HG02678 (cell line): ENCODE measurements at regions not wholly inside any gene's neighbourhood (a gene's known extent, or its start where the extent isn't known, plus 50 kb on each side); places are given as distances from the start of the nearest gene placed in this dataset.
"Not testable (repeated sequence)": the region's sequence is repeated elsewhere in the genome, so short reads cannot be mapped to it uniquely, and the experiment has no call there.

Experiments used
- ATAC-seq: cut with Tn5 transposase; IDR thresholded peaks from one replicate; pipeline ENCODE4 v1.9.1; 2021; ENCODE audit warnings: mild to moderate bottlenecking, moderate library complexity; ENCODE audit not compliant: unreplicated experiment

DNA sequence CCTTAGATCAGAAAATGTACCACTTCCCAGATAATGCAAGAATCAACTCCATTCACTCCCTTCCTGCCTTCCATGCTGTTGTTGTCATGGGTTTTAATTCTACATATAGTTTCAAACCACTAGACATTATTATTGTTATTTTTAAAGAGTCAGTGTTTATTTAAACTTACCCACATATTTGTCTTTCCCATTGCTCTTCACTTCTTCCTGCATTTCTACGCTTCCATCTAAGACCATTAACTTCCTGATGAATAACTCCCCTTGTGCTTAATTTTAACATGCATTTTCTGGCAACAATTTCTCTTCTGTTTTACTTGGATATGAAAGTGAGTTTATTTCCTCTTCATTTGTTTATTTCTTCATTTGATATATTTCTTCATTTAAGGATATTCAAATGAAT lies 127.1 kb upstream of the FHIT start:
- no peak for ATAC-seq

DNA sequence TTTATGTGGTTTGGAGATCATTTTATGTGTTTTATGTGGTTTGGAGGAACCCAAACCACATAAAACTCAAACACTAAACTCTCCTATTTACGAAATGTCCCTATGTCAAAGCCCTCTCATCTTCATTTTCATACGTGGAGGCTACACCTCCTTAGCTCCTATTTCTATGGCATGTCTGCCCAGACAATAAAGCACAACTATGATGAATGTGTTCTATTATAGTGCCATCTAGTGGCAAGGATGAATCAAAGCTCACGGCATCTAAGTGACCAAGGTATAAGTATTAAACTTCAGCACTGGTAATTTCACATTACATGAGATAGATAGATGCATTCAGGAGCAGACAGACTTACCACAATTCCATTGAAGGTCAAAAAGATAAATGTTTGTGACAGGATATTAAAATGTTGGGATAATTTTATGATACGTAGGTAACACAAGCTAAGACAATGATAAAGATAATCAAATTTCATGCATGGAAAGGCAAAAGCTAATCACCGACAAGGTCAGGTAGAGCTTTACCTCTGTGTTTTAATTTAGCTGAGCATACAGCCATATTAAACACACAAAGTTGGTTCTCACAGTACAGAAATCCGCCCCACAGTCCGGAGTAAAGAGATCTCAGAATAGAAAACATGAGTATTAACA lies 130.6 kb upstream of the FHIT start:
- ATAC-seq, result peak; percentile 93

DNA sequence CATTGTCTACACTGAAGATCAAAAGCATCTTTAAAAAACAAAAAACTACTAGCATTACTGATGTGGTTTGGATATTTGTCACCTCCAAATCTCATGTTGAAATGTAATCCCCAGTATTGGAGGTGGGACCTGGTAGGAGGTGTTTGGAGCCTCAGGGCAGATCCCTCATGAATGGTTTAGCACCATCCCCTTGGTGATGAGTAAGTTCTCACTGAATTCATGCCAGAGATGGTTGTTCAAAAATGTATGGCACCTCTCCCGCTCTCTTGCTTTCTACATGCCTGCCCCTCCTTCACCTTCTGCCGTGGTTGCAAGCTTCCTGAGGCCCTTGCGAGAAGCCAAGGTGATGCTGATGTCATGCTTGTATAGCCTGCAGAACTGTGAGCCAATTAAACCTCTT lies 136.6 kb upstream of the FHIT start:
- ATAC-seq, result no peak

DNA sequence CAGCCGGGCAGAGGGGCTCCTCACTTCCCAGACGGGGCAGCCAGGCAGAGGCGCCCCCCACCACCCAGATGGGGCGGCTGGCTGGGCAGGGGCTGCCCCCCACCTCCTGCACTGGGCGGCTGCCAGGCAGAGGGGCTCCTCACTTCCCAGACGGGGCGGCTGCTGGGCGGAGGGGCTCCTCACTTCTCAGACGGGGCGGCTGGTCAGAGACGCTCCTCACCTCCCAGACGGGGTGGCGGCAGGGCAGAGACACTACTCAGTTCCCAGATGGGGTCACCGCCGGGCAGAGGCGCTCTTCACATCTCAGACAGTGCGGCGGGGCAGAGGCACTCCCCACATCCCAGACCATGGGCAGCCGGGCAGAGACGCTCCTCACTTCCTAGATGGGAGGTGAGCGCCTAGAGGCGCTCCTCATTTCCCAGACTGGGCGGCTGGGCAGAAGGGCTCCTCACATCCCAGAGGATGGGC lies 142.3 kb upstream of the FHIT start:
- not testable (repeated sequence) for ATAC-seq

DNA sequence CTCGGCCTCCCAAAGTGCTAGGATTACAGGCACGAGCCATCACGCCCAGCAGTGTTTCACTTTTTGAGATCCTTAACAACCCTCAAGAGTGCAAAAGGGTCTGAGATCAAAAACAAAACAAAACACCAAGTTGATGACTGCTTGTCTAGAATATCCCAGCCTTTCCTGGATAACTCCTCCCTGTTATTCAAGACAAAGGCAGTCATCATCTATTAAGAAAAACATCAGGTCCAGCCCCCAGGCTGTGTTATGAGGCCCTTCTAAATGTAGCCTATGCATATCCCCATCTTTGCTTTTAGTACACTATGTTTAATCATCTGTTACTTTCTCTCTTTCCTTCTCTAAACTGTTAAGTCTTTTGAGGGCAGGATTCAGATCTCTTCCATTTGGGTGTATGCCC lies 150.1 kb upstream of the FHIT start:
- ATAC-seq, result no peak

DNA sequence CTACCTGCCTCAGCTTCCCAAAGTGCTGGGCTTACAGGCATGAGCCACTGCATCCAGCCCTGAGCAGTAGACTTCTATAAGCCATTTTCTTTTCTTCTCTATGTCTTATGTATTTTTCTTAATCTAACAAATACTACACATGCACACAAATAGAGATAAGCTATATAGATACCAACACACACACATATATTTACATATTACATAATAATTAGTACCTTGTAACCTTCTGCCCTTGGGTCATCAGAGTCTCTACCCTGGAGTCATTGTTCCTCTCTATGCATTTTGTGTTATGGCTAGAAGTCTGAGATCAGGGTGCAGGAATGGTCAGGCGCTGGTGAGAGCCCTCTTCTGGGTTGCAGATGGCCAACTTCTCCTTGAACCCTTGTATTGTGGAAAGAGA lies 154.0 kb upstream of the PTPRG start:
- no peak for ATAC-seq

DNA sequence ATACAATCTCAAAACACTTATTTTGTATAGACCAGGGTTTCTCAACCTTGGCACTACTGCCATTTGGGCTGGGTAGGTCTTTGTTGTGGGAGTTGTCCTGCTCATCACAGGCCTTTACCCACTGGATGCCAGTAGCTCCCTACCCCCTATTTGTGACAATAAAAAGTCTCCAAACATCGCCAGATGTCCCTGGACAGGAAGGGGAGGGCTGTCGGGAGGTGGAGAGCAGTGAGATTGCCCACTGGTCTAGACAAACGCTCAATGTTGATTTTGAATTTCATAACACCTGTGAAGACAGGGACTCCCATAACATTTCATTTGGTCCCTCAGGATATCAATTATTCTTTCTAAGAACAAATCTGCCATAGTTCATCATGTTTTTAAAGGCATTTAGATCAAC lies 151.7 kb upstream of the PTPRG start:
- no peak for ATAC-seq

DNA sequence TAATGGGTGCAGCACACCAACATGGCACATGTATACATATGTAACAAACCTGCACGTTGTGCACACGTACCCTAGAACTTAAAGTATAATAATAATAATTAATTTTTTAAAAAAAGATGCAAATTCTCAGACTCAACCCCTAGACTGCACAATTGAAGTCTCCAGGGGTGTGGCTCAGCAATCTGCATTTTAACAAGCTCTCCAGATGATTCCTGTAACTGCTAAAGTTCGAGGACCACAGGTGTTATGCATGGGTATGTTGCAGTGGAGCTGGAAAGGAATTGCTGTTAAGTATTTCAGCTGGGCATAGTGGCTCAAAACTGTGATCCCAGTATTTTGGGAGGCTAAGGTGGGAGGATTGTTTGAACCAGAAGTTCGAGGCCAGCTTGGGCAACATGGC lies 151.0 kb upstream of the PTPRG start:
- not testable (repeated sequence) for ATAC-seq

DNA sequence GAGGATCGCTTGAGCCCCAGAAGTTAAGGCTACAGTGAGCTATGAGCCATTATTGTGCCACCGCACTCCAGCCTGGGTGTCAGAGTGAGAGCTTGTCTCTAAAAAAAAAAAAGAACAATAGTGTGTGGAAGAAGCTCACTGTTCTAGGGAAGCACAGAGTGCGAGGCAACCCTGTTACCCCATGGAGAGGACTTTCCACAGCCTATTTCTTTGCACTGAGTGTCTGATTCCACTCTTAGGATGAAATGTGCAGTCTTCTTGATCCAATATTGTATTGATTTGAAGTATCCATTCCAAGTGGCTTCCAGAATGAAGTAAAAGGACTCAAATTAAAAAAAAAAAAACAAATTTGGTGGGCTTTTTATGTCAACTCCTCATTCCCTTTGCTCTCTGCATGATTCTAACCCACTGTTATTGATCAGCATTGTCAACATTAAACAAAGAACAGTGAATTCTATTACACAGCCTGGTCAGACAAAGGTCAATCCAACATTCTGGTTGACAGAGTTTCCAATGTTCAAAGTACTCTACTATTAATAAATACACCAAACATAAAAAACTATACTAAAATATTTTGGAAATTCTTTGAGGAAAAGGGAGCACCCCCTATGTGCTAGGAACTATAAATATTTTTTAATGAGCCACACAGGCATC lies 150.2 kb upstream of the PTPRG start:
- no peak for ATAC-seq

DNA sequence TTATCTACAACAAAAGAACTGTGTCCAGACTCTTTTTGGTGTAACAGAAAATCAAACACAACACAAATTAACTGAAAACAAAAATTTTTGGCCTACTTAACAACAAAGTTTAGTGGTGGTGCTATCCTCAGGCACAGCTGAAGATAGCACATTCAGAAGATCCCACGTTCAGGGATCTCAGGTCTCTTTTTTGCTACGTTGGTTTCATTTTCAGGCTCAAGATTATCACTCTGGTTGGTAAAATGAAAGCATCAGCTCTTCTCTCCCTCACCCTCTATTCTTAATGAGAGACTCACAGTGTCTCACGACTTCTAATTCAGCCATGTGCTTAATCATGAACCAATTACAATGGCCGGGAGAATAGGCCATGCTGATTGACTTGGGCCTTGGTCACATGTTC lies 146.9 kb upstream of the PTPRG start:
- peak; percentile 59 for ATAC-seq

DNA sequence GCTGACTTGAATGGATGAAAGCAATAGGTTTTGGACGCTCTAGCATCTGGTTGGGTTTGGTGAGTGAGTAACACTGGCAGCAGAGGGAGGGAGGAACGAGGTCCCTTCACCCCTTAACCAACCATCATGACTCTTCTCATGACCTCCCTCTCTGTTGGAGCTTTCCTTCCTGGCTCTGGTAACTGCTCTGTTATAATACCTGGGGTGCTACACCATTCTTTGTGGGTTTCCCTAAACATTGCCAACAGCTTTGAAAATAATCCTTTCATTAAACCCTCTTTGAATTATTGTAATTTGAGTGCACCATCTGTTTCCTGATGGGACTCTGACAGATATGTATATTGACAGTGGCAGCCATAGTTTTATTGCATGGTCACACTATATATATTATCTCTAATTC lies 146.2 kb upstream of the PTPRG start:
- ATAC-seq, result no peak

DNA sequence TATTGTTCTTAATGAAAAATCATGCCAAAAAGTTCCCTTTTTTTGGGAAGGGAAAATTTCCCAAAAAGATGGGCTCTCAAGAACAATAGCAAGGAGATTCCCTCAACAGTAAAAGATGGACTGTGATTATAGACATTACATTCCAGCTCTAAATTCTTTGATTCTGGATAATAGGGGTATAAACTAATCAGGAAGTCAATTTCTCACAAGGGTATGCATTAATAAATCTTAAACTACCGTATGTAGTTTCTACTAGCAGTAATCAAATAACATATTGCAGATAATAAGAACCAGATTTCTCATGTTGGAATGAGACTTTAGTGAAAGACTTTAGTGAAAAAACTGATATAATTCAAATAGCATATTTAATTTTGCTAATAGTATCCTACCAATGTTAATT lies 144.8 kb upstream of the PTPRG start:
- no peak for ATAC-seq

DNA sequence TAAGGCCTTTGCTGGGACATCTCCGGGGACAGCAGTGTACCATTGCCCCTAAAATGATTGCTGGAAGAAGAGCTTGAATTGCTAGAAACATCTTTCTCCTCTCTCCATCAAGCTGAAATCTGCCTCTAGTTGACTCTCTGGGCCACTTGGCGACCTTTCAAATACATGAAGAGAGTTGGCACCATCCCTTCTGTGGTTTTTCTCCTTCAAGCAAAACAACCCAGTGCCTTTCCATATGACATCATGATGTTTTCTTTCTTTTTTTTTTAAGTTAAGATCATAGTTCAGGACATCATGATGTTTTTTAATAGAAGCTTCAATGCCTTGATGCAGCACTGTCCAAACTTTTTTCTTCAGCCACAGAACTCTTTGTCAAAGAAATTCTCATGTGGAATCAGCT lies 144.0 kb upstream of the PTPRG start:
- no peak for ATAC-seq

DNA sequence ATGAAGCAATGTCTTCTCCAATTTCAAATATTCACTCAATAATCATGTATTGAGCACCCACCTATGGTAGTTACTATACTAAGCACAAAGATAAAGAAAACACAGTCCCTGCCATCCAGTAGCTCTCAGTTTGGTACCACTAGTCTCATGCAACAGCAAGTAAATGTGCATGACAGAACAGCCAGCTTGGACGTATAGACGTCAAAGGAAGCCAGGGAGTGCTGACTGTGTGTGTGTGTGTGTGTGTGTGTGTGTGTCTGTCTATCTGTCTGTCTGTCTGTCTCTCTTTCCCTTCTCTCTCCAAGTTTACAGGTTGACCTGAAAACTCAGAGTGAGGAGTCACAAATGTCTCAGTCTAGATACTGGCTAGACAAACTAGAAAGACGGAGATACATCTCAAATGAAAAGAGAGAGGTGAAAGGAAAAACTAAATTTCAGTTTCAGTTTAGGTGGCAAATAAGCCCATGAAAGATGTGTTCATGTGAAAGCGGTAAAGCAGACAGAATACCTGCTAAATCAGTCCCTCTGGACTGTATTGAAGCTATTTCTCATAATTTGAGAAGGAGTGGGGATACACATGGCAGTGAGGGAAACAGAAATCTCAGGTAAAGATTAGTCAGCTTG lies 141.1 kb upstream of the PTPRG start:
- no peak for ATAC-seq

DNA sequence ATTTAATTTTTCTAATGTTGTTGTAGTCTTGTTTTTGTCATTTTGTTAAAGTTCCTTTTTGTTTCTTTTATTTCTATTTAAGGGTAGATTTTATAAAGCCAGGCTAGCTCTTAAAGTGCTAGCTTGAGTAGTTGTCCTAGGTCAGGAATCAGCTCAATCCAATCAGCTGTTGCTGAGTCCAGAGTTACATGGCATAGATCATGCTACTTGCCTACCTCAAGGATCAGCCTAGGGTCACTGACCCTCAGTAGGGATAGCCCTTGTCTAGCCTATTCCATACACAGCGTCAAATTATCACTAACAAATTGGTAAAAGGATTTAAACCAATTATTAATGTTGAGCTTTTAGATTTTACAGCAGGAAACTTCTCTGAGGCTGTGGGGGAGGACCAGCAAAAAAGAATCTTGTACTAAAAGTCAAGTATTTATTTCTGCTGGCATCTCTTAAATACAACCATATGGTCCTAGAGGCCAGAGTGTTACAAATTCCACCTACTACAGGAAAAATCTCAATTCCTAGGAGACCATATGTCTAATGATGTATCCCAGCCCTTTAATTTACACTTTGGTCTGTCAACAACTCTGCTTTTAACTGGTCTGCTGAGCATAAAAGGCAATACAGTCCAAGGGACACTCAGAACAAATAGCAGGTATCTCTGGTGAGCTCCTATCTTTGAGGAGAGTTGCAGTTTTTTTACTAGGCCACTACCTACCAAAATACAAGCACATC lies 138.3 kb upstream of the PTPRG start:
- no peak for ATAC-seq

DNA sequence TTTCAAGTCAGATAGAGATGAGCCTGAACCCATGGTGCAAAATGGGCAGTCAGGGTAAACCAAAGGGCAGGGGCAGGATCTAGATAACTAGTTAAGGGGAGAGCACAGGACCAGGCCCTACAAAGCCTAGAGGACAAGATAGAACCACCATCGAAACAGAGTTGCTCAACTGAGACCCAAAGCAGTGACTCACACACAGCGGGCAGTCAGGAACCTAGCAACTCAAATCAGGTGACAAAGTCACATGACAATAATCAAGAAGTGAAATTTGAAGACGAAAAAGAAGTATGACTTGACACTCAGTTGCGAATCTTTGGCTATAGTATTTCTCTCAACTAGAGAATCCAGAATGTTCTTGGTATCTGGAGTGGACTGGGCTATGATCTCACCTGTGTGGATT lies 136.0 kb upstream of the PTPRG start:
- ATAC-seq, result no peak

DNA sequence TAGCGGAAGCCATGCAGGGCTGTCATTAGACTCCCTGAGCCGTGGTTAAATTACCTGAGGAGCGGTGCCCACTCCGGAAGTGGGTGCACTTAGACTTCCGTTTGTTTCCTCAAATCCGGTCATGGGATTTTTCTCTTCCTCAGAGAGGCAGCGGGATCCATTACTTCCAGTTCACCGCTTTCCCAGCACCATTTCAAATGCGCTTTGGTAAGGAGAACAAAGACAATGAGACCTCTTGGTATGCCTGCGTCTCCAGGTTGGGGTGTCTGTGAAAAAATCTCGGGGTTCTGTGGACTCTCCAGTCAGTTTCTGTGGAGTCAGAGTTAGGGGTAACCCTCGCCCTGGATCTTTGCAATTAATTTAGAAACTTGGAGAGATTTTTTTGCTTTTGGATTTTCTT lies 132.3 kb upstream of the PTPRG start:
- ATAC-seq, result no peak

DNA sequence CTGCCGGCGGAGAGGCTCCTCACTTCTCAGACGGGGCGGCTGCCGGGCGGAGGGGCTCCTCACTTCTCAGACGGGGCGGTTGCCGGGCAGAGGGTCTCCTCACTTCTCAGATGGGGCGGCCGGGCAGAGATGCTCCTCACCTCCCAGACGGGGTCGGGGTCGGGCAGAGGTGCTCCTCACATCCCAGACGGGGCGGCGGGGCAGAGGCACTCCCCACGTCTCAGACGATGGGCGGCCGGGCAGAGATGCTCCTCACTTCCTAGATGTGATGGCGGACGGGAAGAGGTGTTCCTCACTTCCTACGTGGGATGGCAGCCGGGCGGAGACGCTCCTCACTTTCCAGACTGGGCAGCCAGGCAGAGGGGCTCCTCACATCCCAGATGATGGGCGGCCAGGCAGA lies 126.5 kb upstream of the PTPRG start:
- not testable (repeated sequence) for ATAC-seq

DNA sequence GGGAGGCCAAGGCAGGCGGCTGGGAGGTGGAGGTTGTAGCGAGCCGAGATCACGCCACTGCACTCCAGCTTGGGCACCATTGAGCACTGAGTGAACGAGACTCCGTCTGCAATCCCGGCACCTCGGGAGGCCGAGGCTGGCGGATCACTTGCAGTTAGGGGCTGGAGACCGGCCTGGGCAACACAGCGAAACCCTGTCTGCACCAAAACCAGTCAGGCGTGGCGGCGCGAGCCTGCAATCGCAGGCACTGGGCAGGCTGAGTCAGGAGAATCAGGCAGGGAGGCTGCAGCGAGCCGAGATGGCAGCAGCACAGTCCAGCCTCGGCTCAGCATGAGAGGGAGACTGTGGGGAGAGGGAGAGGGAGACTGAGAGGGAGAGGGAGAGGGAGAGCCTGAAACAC lies 126.0 kb upstream of the PTPRG start:
- not testable (repeated sequence) for ATAC-seq

DNA sequence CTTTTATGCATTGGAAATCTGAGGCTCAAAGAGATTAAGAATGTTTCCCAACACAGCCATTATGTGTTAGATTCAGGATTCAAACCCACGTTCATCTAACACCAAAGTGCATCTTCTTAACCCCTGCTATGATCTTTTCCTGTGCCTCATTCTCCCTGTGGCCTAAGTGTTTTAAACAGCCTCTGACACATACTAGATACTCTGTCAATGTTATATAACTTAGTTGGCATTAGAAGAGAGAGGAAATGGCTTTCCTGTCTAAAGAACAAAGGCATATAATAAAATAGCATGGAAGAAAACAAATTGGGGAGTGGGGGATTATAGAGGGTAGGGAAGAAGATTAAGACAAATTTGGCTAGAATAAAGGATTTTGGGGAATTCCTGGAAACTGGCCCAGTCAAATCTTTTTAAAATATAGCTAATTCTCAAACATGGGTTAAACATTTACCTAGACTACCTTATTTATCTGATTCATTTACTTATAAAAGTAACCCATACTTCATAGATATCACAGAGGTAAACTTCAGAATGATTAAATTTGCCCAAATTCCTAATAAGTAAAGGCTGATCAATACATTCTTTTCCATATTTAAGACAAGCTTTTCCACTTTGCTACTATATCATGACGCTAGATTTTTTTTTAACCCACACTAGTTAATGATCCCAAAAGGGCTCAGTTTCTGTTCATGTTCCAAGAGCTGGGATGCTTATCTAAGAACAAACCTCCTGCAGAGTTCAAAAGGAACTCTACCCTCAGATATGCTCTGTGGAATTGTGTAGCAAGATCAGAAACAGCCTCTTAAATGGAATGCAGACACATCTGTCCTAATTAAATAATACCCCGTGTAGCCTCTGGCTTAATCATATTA lies 122.9 kb upstream of the PTPRG start:
- ATAC-seq, result no peak

DNA sequence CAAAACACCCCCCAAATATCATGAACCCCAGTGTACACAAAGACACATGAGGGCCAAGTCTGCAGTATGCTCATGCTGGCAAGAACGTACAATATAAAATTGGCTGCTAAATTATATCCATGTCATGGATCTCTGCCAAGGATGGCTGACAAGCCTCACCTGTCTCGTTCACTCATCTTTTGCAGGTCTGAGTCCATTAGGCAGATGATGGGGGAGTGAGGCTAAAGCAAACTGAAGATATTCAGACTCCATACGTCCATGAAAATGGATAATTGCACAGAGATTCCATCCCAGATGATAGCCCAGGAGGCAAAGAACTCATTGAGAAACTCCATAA lies 122.3 kb upstream of the PTPRG start:
- ATAC-seq, result no peak
